Naive thymus-derived CD4-positive, alpha-beta T cell (primary cell): ENCODE measurements at regions not wholly inside any gene's neighbourhood (a gene's known extent, or its start where the extent isn't known, plus 50 kb on each side); places are given as distances from the start of the nearest gene placed in this dataset.
"Not testable (repeated sequence)": the region's sequence is repeated elsewhere in the genome, so short reads cannot be mapped to it uniquely, and the experiment has no call there.

Experiments used
- ATAC-seq: fragments of 150-1000 bp; cut with Tn5 transposase; 2 replicates; pipeline ENCODE4 v1.10.0; 2021; ENCODE audit warnings: mild to moderate bottlenecking, moderate library complexity
- CTCF ChIA-PET: fragments of 350-600 bp; sonication (Branson Sonifier 250); formaldehyde crosslinking; loops from one replicate; lab custom pipeline; 2021; ENCODE audit warnings: antibody characterized with exemption; lab: Charles Lee
- POLR2A ChIA-PET: fragments of 350-600 bp; sonication (Branson Sonifier 250); formaldehyde crosslinking; loops from one replicate; lab custom pipeline; 2021; ENCODE audit warnings: antibody characterized with exemption, inconsistent platforms; lab: Charles Lee
- DNase-seq, 9 donors: peaks; one replicate each; pipeline versions ENCODE4 v3.0.0 to v3.0.0-alpha.2; 2020 to 2022; ENCODE audit warnings: mixed read lengths in 1 of 9
- H3K27ac ChIP-seq: one replicate; pipeline ENCODE4 v1.7.0; 2013; ENCODE audit warnings: mild to moderate bottlenecking, low read depth, low read length, moderate library complexity
- H3K27me3 ChIP-seq, 2 donors: one replicate each; pipeline ENCODE4 v1.7.0; 2013; ENCODE audit warnings: low read length in 2 of 2, mild to moderate bottlenecking in 2 of 2, moderate library complexity in 2 of 2; ENCODE audit not compliant: control insufficient read depth in 2 of 2, insufficient read depth in 2 of 2
- H3K36me3 ChIP-seq, 3 experiments: 1 replicate in 2 of 3; 2 replicates in 1 of 3; pipeline ENCODE4 v1.7.0; 2013; ENCODE audit warnings: low read length in 3 of 3, mild to moderate bottlenecking in 3 of 3, moderate library complexity in 1 of 3; ENCODE audit not compliant: insufficient read depth in 3 of 3, control insufficient read depth in 2 of 3
- H3K4me1 ChIP-seq, 2 donors: one replicate each; pipeline ENCODE4 v1.7.0; 2013; ENCODE audit warnings: low read length in 2 of 2, mild to moderate bottlenecking in 2 of 2, moderate library complexity in 1 of 2; ENCODE audit not compliant: control insufficient read depth in 2 of 2, insufficient read depth in 2 of 2
- H3K4me3 ChIP-seq: 2 replicates; pipeline ENCODE4 v1.7.0; 2013; ENCODE audit warnings: mild to moderate bottlenecking, low read length
- H3K9me3 ChIP-seq, 3 experiments: 1 replicate in 2 of 3; 2 replicates in 1 of 3; pipeline ENCODE4 v1.7.0; 2013; ENCODE audit warnings: low read length in 3 of 3; ENCODE audit not compliant: control insufficient read depth in 2 of 3
- H3K27ac Mint-ChIP-seq, 9 donors: one replicate each; pipeline ENCODE4 v1.8.0; 2020 to 2022; ENCODE audit warnings: mixed read lengths in 9 of 9, mild to moderate bottlenecking in 8 of 9, moderate library complexity in 5 of 9, inconsistent platforms in 2 of 9
- H3K27me3 Mint-ChIP-seq, 5 donors: one replicate each; pipeline ENCODE4 v1.8.0; 2021 to 2022; ENCODE audit warnings: mixed read lengths in 5 of 5, mild to moderate bottlenecking in 1 of 5
- H3K36me3 Mint-ChIP-seq, 5 donors: one replicate each; pipeline ENCODE4 v1.8.0; 2020 to 2022; ENCODE audit warnings: mixed read lengths in 5 of 5, mild to moderate bottlenecking in 3 of 5, inconsistent platforms in 1 of 5
- H3K4me1 Mint-ChIP-seq, 7 donors: one replicate each; pipeline ENCODE4 v1.8.0; 2020 to 2022; ENCODE audit warnings: mixed read lengths in 7 of 7, mild to moderate bottlenecking in 3 of 7, inconsistent platforms in 1 of 7
- H3K4me3 Mint-ChIP-seq, 10 donors: one replicate each; pipeline ENCODE4 v1.8.0; 2020 to 2022; ENCODE audit warnings: mild to moderate bottlenecking in 10 of 10, mixed read lengths in 10 of 10, moderate library complexity in 6 of 10, inconsistent platforms in 2 of 10
- H3K9me3 Mint-ChIP-seq, 11 donors: one replicate each; pipeline ENCODE4 v1.8.0; 2020 to 2022; ENCODE audit warnings: mixed read lengths in 11 of 11, mild to moderate bottlenecking in 4 of 11, inconsistent platforms in 1 of 11, moderate library complexity in 1 of 11
- intact Hi-C, 2 donors: fragments of 100-400 bp; cut with micrococcal nuclease; formaldehyde crosslinking; loops; one replicate each; pipeline ENCODE4 v1.15.1; 2023

DNA sequence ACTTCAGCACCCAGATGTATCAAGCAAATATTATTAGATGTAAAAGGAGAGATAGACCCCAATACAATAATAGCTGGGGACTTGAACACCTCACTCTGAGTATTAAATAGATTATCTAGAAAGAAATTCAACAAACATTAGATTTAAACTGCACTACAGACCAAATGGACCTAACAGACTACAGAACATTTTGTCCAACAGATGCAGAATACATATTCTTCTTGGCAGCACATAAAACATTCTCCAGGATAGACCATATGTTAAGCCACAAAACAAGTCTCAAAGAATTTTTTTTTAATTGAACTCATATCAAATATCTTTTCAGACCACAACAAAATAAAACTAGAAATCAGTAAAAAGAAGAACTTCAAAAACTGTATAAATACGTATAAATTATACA, 130.4 kb downstream of the MTERF1 start:
- Histone ChIP-seq H3K27ac (no peak overlapping the region), H3K9me3 (peaks cover 0 to 16% (median 0%) of the 10 kb centered on the region in 3 experiments), H3K36me3 (no peaks in the 10 kb centered on the region), H3K4me1 (no peaks in the 10 kb centered on the region), H3K4me3 (no peak overlapping the region), H3K27me3 (no peaks in the 10 kb centered on the region)
- intact Hi-C loops: no loop called here
- Mint-ChIP-seq H3K27me3 (peaks cover 0 to 4% (median 0%) of the 10 kb centered on the region in 5 donors), H3K36me3 (peaks cover 0 to 4% (median 3%) of the 10 kb centered on the region in 5 donors), H3K4me3 (no peak overlapping the region), H3K27ac (no peak overlapping the region), H3K9me3 (peaks cover 0 to 50% (median 18%) of the 10 kb centered on the region in 11 donors), H3K4me1 (no peaks in the 10 kb centered on the region)
- DNase-seq (no peak), ATAC-seq (no peak)
- CTCF ChIA-PET: interaction anchor here (0.6 kb wide), 1 partner anchor 667 kb away, joined by 3 read pairs; no protein-coding TSS in a partner anchor
- POLR2A ChIA-PET: no interaction called here

DNA sequence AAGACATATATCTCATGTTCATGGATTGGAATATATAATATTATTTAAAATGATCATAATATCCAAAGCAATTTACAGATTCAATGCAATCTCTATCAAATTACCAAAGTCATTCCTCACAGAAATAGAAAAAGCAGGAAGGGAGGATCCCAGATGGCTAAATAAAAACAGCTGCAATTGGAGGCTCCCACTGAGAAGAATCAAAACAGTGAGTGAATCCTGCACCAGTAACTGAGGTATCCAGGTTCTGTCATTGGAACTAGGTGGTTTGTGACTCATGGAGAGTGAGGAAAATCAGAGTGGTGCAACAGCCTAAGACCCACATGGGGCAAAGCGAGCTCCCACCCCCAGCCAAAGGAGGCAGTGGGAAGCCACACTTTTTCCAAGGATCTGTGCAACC, 128.4 kb downstream of the MTERF1 start:
- intact Hi-C loops: no loop called here
- H3K36me3 Mint-ChIP-seq: peaks cover 0 to 4% (median 3%) of the 10 kb centered on the region in 5 donors
- Histone ChIP-seq H3K27ac (no peak overlapping the region), H3K4me3 (no peak overlapping the region), H3K9me3 (peaks cover 0 to 16% (median 0%) of the 10 kb centered on the region in 3 experiments), H3K4me1 (no peaks in the 10 kb centered on the region), H3K27me3 (no peaks in the 10 kb centered on the region), H3K36me3 (no peaks in the 10 kb centered on the region)
- H3K4me1 Mint-ChIP-seq: no peaks in the 10 kb centered on the region
- DNase-seq (no peak), ATAC-seq (no peak)
- H3K9me3 Mint-ChIP-seq: peaks cover 0 to 42% (median 14%) of the 10 kb centered on the region in 11 donors
- H3K27ac Mint-ChIP-seq: no peak overlapping the region
- H3K4me3 Mint-ChIP-seq: no peak overlapping the region
- POLR2A ChIA-PET: no interaction called here
- peaks cover 0 to 4% (median 0%) of the 10 kb centered on the region in 5 donors for H3K27me3 Mint-ChIP-seq
- CTCF ChIA-PET: no interaction called here

DNA sequence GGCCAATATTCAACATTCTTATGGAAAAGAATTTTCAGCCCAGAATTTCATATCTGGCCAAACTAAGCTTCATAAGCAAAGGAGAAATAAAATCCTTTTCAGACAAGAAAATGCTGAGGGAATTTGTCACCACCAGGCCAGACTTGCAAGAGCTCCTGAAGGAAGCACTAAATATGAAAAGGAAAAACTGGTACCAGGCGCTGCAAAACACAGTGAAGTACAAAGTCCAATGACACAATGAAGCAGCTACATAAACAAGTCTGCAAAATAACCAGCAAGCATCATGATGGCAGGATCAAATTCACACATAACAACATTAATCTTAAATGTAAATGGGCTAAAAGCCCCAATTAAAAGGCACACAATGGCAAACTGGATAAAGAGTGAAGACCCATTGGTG, 126.2 kb downstream of the MTERF1 start:
- H3K4me1 ChIP-seq, DNase-seq, CTCF ChIA-PET, H3K27me3 Mint-ChIP-seq, ATAC-seq, H3K9me3 ChIP-seq, H3K27me3 ChIP-seq, H3K36me3 ChIP-seq, H3K27ac Mint-ChIP-seq, intact Hi-C loops, H3K4me3 ChIP-seq, POLR2A ChIA-PET, H3K4me1 Mint-ChIP-seq, H3K36me3 Mint-ChIP-seq, H3K4me3 Mint-ChIP-seq, H3K27ac ChIP-seq: not testable (repeated sequence)
- H3K9me3 Mint-ChIP-seq: peaks cover 2 to 44% (median 16%) of the 10 kb centered on the region in 11 donors

DNA sequence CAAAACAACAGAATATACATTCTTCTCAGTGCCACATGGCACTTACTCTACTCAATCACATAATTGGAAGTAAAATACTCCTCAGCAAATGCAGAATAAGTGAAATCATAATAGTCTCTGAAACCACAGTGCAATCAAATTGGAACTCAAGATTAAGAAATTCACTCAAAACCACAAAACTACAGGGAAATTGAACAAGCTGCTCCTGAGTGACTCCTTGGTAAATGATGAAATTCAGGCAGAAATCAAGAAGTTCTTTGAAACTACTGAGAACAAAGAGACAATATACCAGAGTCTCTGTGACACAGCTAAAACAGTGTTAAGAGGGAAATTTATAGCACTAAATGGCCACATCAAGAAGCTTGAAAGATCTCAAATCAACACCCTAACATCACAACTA, 125.4 kb downstream of the MTERF1 start:
- H3K36me3 Mint-ChIP-seq, H3K36me3 ChIP-seq, H3K4me3 ChIP-seq, POLR2A ChIA-PET, H3K9me3 ChIP-seq, H3K4me1 Mint-ChIP-seq, H3K27ac Mint-ChIP-seq, H3K4me3 Mint-ChIP-seq, ATAC-seq, DNase-seq, H3K27ac ChIP-seq, CTCF ChIA-PET, intact Hi-C loops, H3K27me3 ChIP-seq, H3K27me3 Mint-ChIP-seq, H3K4me1 ChIP-seq: not testable (repeated sequence)
- H3K9me3 Mint-ChIP-seq: peaks cover 2 to 38% (median 16%) of the 10 kb centered on the region in 11 donors

DNA sequence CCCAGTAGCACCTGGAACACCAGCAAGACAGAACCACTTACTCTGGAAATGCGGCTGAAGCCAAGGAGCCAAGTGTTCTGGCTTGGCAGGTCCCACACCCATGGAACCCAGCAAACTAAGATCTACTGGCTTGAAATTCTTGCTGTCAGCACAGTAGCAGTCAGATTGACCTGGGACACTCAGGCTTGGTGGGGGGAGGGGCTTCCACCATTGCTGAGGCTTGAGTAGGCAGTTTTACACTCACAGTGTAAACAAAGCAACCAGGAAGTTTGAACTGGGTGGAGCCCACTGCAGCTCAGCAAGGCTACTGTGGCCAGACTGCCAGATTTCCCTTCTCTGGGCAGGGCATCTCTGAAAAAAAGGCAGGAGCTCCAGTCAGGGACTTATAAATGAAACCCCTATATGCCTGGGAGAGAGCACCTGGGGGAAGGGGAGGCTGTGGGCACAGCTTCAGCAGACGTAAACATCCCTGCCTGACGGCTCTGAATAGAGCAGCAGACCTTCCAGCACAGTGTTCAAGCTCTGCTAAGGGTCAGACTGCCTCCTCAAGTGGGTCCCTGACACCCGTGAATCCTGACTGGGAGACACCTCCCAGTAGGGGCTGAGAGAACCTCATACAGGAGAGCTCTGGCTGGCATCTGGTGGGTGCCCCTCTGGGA, 121.2 kb downstream of the MTERF1 start:
- Mint-ChIP-seq H3K27me3 (peaks cover 0 to 5% (median 0%) of the 10 kb centered on the region in 5 donors), H3K4me1 (no peaks in the 10 kb centered on the region), H3K4me3 (no peak overlapping the region), H3K27ac (peak overlapping the region in 1 of 9 donors; percentile 42), H3K36me3 (peaks cover 0 to 20% (median 0%) of the 10 kb centered on the region in 5 donors), H3K9me3 (peaks cover 7 to 63% (median 30%) of the 10 kb centered on the region in 11 donors)
- intact Hi-C loops: no loop called here
- Histone ChIP-seq H3K4me1 (no peaks in the 10 kb centered on the region), H3K36me3 (no peaks in the 10 kb centered on the region), H3K27ac (no peak overlapping the region), H3K27me3 (no peaks in the 10 kb centered on the region), H3K4me3 (no peak overlapping the region), H3K9me3 (no peaks in the 10 kb centered on the region)
- ChIA-PET POLR2A (no interaction called here), CTCF (no interaction called here)
- ATAC-seq (no peak), DNase-seq (no peak)

DNA sequence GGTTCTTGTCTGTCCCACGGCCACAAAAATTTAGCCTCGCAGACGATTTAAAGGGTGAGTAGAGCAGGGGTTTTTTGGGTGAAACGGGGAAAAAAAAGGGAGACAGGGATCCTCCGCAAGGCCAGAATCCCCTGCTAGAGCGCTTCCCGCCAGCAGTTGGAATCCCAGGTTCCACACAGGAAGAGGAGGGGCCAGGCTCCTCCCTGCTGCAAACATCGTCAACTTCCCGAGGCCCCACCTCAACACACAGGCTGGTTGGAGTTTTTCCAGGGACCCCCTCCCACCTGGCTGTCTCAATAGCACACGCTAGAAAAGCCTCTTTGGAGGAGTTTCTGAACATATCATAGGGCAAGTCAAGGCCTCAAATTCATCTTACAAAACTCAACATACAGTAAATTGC, 112.7 kb downstream of the MTERF1 start:
- H3K4me3 Mint-ChIP-seq: no peak overlapping the region
- peaks cover 1 to 28% (median 14%) of the 10 kb centered on the region in 11 donors for H3K9me3 Mint-ChIP-seq
- intact Hi-C loops: no loop called here
- H3K27me3 Mint-ChIP-seq: no peaks in the 10 kb centered on the region
- Histone ChIP-seq H3K36me3 (no peaks in the 10 kb centered on the region), H3K9me3 (no peaks in the 10 kb centered on the region), H3K4me3 (no peak overlapping the region), H3K4me1 (no peaks in the 10 kb centered on the region), H3K27me3 (no peaks in the 10 kb centered on the region), H3K27ac (no peak overlapping the region)
- DNase-seq (no peak), ATAC-seq (no peak)
- ChIA-PET POLR2A (no interaction called here), CTCF (no interaction called here)
- H3K27ac Mint-ChIP-seq: no peak overlapping the region
- H3K4me1 Mint-ChIP-seq: no peaks in the 10 kb centered on the region
- peaks cover 0 to 8% (median 0%) of the 10 kb centered on the region in 5 donors for H3K36me3 Mint-ChIP-seq

DNA sequence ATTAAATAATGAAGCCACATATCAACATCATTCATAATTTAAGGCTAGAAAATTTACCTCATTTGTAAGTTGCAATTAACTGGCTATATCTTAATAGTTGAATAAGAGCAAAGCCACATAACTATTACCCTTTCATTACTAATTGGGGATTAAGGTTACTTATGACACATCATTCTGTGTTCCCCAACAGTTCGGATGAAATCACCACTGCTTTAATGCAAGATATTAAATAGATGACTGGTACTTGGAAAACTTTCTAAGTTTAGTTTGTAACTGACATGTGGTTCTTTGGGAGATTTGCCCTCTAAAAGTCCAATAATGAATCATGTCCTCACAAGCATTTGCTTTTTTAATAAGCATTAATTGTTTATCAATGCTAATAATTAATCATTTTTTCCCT, 109.1 kb downstream of the MTERF1 start:
- no peaks in the 10 kb centered on the region for H3K27me3 ChIP-seq
- intact Hi-C loops: no loop called here
- CTCF ChIA-PET: no interaction called here
- POLR2A ChIA-PET: no interaction called here
- Mint-ChIP-seq H3K36me3 (no peaks in the 10 kb centered on the region), H3K27me3 (peaks cover 0 to 3% (median 0%) of the 10 kb centered on the region in 5 donors), H3K4me3 (no peak overlapping the region), H3K4me1 (no peaks in the 10 kb centered on the region), H3K27ac (no peak overlapping the region), H3K9me3 (no peaks in the 10 kb centered on the region)
- no peaks in the 10 kb centered on the region for H3K36me3 ChIP-seq
- H3K4me1 ChIP-seq: no peaks in the 10 kb centered on the region
- H3K9me3 ChIP-seq: no peaks in the 10 kb centered on the region
- DNase-seq (no peak), ATAC-seq (no peak)
- H3K27ac ChIP-seq: no peak overlapping the region
- no peak overlapping the region for H3K4me3 ChIP-seq
